Mesodermal cell (in vitro differentiated cells): ENCODE measurements at regions not wholly inside any gene's neighbourhood (a gene's known extent, or its start where the extent isn't known, plus 50 kb on each side); places are given as distances from the start of the nearest gene placed in this dataset.
"Not testable (repeated sequence)": the region's sequence is repeated elsewhere in the genome, so short reads cannot be mapped to it uniquely, and the experiment has no call there.

Experiments
- H3K27ac ChIP-seq: 2 replicates; pipeline ENCODE4 v1.7.0; 2013; ENCODE audit warnings: mild to moderate bottlenecking, low read depth, low read length, moderate library complexity; ENCODE audit not compliant: severe bottlenecking
- H3K36me3 ChIP-seq: 2 replicates; pipeline ENCODE4 v1.7.1; 2013; ENCODE audit warnings: mild to moderate bottlenecking, low read length, moderate library complexity; ENCODE audit not compliant: control insufficient read depth, insufficient read depth
- H3K4me1 ChIP-seq: one replicate; pipeline ENCODE4 v1.7.1; 2013; ENCODE audit warnings: mild to moderate bottlenecking, low read length; ENCODE audit not compliant: insufficient read depth, control insufficient read depth, poor library complexity, severe bottlenecking
- H3K4me3 ChIP-seq: 2 replicates; pipeline ENCODE4 v1.7.0; 2013; ENCODE audit warnings: low read length, control low read depth, mild to moderate bottlenecking; ENCODE audit not compliant: insufficient read depth, poor library complexity, severe bottlenecking; ENCODE audit errors: extremely low read depth
- H3K9me3 ChIP-seq: 2 replicates; pipeline ENCODE4 v1.7.1; 2013; ENCODE audit warnings: mild to moderate bottlenecking, low read length, moderate library complexity; ENCODE audit not compliant: control insufficient read depth
- WGBS, 2 experiments: methylation state at CpG; one replicate each; pipeline ENCODE4 v1.1.5; 2013; ENCODE audit warnings: missing lambda C conversion rate in 2 of 2; ENCODE audit not compliant: insufficient coverage in 2 of 2; 5-methylcytosine and 5-hydroxymethylcytosine counted together

DNA sequence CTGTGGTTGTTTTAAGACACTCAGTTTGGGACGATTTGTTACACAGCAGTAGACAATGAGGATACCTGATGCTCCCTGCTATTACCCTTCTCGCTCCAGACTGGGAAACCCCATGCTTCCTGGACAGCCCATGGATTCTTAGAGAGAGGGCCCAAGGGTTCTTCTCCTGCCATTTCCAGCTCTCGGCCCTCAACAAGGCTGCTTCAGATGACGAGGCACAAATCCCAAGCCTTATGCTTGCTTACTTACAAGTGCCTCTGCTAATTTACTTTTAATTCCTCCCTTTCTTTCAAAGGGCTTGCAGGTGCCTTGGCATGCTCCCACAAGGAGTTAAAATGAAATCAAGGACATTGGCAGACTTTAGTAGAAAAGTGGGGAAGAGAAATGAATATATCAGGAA, 79.4 kb downstream of the GADD45G start:
- Histone ChIP-seq H3K9me3 (no peaks in the 10 kb centered on the region), H3K4me1 (no peaks in the 10 kb centered on the region), H3K36me3 (no peaks in the 10 kb centered on the region), H3K27ac (no peak overlapping the region), H3K4me3 (no peak overlapping the region)
- WGBS, 2 experiments, result 92 to 94% methylated on average over 3 to 4 of the region's 4 CpGs

- WGBS, 2 experiments, result 88 to 93% methylated on average over 17 to 18 of the region's 18 CpGs
- H3K4me1 ChIP-seq, result no peaks in the 10 kb centered on the region
- H3K9me3 ChIP-seq, result no peaks in the 10 kb centered on the region
- H3K4me3 ChIP-seq, result no peak overlapping the region
- H3K27ac ChIP-seq, result no peak overlapping the region
- H3K36me3 ChIP-seq, result no peaks in the 10 kb centered on the region
Observed at GRCh38 chr9:89684912-89685636, 80.3 kb downstream of the GADD45G start.

DNA sequence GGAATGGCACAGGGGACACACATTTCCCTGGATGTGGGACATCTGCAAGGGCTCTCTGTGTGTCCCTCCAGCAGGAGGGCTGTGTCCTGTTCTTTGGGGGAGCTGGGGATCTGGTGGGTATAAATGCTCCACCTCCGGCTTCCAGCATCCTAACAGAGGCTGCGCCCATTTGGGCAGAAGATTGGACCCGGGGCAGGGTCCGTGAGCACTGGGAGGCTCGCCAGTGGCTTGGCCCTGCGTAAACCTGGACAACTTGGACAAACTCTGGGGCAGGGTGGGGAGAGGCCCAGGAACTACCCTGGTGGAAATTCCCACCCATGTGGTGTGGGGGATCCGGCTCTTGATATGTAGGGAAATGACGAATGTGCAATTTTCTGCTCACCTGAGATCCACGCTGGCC, 80.9 kb downstream of the GADD45G start:
- Histone ChIP-seq H3K4me1 (no peaks in the 10 kb centered on the region), H3K27ac (no peak overlapping the region), H3K4me3 (no peak overlapping the region), H3K9me3 (no peaks in the 10 kb centered on the region), H3K36me3 (no peaks in the 10 kb centered on the region)
- 91% methylated on average over 6 to 9 of the region's 9 CpGs for WGBS, 2 experiments

DNA sequence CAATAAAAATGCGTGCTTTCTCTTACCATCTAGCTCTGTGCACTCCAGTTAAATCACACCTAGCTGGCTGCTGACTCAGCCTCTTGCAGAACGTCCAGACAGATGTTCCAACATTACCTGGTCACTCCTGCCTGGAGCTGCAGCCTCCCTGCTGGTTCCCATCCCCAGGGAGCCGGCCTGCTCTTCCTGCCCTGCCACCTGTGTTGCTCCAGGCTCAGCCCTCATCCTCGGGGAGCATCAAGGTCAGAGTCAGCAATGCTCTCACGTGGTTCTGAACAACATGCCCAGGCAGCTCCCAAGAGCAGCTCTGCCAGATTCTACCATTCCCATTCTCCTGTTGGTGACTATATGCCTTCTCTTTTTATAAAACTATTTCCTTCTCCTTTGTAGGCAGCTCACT, 81.3 kb downstream of the GADD45G start:
- Histone ChIP-seq H3K4me3 (no peak overlapping the region), H3K9me3 (no peaks in the 10 kb centered on the region), H3K36me3 (no peaks in the 10 kb centered on the region), H3K27ac (no peak overlapping the region), H3K4me1 (no peaks in the 10 kb centered on the region)
- 68 to 70% methylated on average over 5 of the region's 5 CpGs for WGBS, 2 experiments

DNA sequence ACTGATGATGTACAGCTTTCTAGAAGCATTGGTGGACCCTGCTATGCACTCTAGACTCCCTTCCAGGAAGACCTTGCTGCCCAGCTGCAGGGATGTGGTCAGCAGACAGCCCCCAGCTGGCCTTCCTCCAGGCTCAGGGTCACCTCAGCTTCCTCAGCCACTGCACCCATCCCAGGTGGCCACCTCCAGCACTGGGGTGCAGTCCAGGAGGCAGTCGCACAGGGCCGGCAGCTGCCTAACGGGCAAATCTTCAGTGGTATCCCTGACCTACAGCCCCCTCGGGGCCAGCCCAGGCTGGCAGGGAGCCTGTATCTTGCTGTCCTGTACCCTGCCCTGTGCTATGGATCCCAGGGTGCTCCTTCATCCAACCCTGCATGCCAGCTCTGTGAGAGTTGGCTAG, 81.8 kb downstream of the GADD45G start:
- H3K4me3 ChIP-seq, result no peak overlapping the region
- WGBS, 2 experiments, result 90 to 98% methylated on average over 3 to 4 of the region's 4 CpGs
- no peaks in the 10 kb centered on the region for H3K36me3 ChIP-seq
- no peaks in the 10 kb centered on the region for H3K4me1 ChIP-seq
- no peaks in the 10 kb centered on the region for H3K9me3 ChIP-seq
- no peak overlapping the region for H3K27ac ChIP-seq

GRCh38 chr9:89687188-89687587, 82.4 kb downstream of the GADD45G start:
- WGBS, 2 experiments, result 70 to 76% methylated on average over 3 of the region's 3 CpGs
- H3K9me3 ChIP-seq, result no peaks in the 10 kb centered on the region
- no peaks in the 10 kb centered on the region for H3K4me1 ChIP-seq
- no peak overlapping the region for H3K27ac ChIP-seq
- H3K36me3 ChIP-seq, result no peaks in the 10 kb centered on the region
- H3K4me3 ChIP-seq, result no peak overlapping the region

- Histone ChIP-seq H3K4me3 (no peak overlapping the region), H3K4me1 (no peaks in the 10 kb centered on the region), H3K36me3 (no peaks in the 10 kb centered on the region), H3K27ac (no peak overlapping the region), H3K9me3 (no peaks in the 10 kb centered on the region)
- 76 to 84% methylated on average over 3 to 5 of the region's 6 CpGs for WGBS, 2 experiments
Observed at GRCh38 chr9:89687848-89688247, 83.0 kb downstream of the GADD45G start.

DNA sequence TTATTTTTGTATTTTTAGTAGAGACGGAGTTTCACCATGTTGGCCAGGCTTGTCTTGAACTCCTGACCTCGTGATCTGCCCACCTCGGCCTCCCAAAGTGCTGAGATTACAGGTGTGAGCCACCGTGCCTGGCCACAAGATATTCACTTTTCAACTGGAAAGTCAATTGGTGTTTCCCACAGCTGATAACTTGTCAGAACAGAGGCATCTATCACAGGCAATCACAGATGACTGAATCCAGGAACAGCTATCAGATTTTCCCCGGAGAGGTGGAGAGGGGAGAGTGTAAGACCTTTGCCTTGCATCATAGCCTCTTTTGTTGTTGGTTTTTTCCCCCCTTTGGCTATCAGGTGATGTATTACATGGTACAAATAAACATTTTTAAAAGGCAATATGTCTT, 84.5 kb downstream of the GADD45G start:
- WGBS, 2 experiments, result 89 to 92% methylated on average over 4 to 5 of the region's 5 CpGs
- H3K4me3 ChIP-seq, H3K36me3 ChIP-seq, H3K27ac ChIP-seq, H3K9me3 ChIP-seq, H3K4me1 ChIP-seq: not testable (repeated sequence)

DNA sequence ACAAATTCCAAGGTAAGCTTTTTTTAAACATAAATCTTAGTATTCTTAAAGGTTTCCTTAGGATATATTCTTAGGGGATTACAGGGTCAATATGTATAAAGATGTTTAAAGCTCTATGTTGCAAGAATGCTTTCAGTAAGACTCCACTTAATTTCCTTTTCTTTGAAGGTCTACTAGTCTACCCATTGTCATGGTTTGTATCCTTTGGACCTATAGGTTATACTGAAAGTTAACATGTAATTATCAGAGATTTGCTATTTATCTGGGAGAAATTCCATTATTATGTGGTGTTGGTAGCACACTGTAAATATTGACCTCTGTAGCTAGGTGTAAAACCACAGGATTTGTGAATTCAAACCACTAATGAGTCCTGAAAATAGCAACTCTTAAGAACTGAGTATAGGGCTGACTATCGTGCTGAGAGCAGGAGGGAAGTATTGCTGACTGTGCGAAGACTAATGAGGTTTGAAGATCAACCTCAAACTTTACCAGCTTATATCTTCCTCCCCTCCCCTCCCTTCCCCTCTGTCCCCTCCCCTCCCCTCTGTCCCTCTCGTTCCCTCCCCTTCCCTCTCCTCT, 85.6 kb downstream of the GADD45G start:
- no peaks in the 10 kb centered on the region for H3K36me3 ChIP-seq
- no peaks in the 10 kb centered on the region for H3K9me3 ChIP-seq
- no peaks in the 10 kb centered on the region for H3K4me1 ChIP-seq
- H3K27ac ChIP-seq, result no peak overlapping the region
- no CpG with 5 or more reads among the region's 3 CpGs for WGBS, 2 experiments
- H3K4me3 ChIP-seq, result no peak overlapping the region

DNA sequence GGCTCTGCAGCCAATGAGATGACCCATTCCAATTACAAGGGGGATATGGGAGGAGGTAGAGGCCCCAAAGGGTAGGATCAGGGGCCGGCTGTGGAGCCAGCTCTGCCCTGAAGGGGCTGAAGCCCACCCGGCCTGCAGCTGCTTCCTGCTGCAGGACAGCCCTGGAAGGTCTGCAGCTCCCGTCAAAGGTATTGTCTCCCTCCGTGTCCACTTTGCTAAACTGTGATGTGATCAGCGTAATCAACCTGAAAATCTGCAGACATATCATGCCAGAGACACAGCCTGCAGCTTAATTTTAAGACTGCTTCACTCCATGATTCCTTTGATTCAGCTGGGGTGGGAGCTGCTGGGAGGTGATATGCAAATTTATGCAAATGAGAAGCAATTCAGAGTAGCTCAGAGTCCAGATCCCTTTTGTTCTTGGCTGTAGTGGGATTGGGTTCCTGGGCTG, 90.7 kb downstream of the GADD45G start:
- no peak overlapping the region for H3K4me3 ChIP-seq
- no peaks in the 10 kb centered on the region for H3K9me3 ChIP-seq
- no peaks in the 10 kb centered on the region for H3K4me1 ChIP-seq
- WGBS, 2 experiments, result 30 to 43% methylated on average over 3 to 5 of the region's 5 CpGs
- H3K36me3 ChIP-seq, result no peaks in the 10 kb centered on the region
- no peak overlapping the region for H3K27ac ChIP-seq

DNA sequence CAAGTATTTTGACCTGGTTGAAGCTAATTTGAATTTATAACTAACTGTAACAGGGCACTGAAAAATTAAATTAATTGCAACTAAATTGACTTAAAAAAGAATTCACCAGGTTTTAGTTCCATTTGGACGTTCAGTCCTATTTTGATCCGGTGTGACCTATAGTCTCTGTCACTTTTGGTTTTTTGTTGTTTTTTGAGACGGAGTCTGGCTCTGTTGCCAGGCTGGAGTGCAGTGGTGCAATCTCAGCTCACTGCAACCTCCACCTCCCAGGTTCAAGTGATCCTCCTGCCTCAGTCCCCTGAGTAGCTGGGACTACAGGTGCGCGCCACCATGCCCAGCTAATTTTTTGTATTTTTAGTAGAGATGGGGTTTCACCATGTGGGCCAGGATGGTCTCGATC, 91.2 kb downstream of the GADD45G start:
- H3K4me3 ChIP-seq, H3K36me3 ChIP-seq, H3K9me3 ChIP-seq, H3K27ac ChIP-seq, H3K4me1 ChIP-seq: not testable (repeated sequence)
- WGBS, 2 experiments, result 92 to 96% methylated on average over 1 to 4 of the region's 6 CpGs
